ENCODE measurements at regions not wholly inside any gene's neighbourhood (a gene's known extent, or its start where the extent isn't known, plus 50 kb on each side); places are given as distances from the start of the nearest gene placed in this dataset.

GRCh38 chr2:59905731-59906130 lies 647.7 kb downstream of the BCL11A start:
- DNase-seq: no peak

GRCh38 chr2:59903994-59904544 lies 649.4 kb downstream of the BCL11A start:
- no peak for DNase-seq

- no peak for DNase-seq
Observed at GRCh38 chr2:59900728-59901452, 652.6 kb downstream of the BCL11A start.

- no peak for DNase-seq
Observed at GRCh38 chr2:59899692-59900091, 653.8 kb downstream of the BCL11A start.

- no peak for DNase-seq
Observed at GRCh38 chr2:59896499-59897245, 656.8 kb downstream of the BCL11A start.

GRCh38 chr2:59893612-59894011 lies 659.8 kb downstream of the BCL11A start:
- DNase-seq: no peak

- DNase-seq: no peak
Observed at GRCh38 chr2:59892398-59892797, 661.1 kb downstream of the BCL11A start.

- DNase-seq: no peak
Observed at GRCh38 chr2:59889305-59889704, 664.1 kb downstream of the BCL11A start.

GRCh38 chr2:59888706-59889105 lies 664.7 kb downstream of the BCL11A start:
- no peak for DNase-seq

- no peak for DNase-seq
Observed at GRCh38 chr2:59888015-59888414, 665.4 kb downstream of the BCL11A start.

GRCh38 chr2:59887366-59887765 lies 666.1 kb downstream of the BCL11A start:
- DNase-seq: no peak

GRCh38 chr2:59886759-59887158 lies 666.7 kb downstream of the BCL11A start:
- no peak for DNase-seq

GRCh38 chr2:59885541-59885940 lies 667.9 kb downstream of the BCL11A start:
- peak; percentile 15 for DNase-seq

GRCh38 chr2:59884166-59884565 lies 669.3 kb downstream of the BCL11A start:
- no peak for DNase-seq

- no peak for DNase-seq
Observed at GRCh38 chr2:59882822-59883221, 670.6 kb downstream of the BCL11A start.

- no peak for DNase-seq
Observed at GRCh38 chr2:59882279-59882678, 671.2 kb downstream of the BCL11A start.

GRCh38 chr2:59881218-59881617 lies 672.2 kb downstream of the BCL11A start:
- DNase-seq: no peak

- DNase-seq: no peak
Observed at GRCh38 chr2:59879700-59880131, 673.7 kb downstream of the BCL11A start.

- DNase-seq: no peak
Observed at GRCh38 chr2:59875836-59876235, 677.6 kb downstream of the BCL11A start.

- no peak for DNase-seq
Observed at GRCh38 chr2:59874971-59875755, 678.3 kb downstream of the BCL11A start.

GRCh38 chr2:59874361-59874760 lies 679.1 kb downstream of the BCL11A start:
- no peak for DNase-seq

GRCh38 chr2:59871830-59872229 lies 681.6 kb downstream of the BCL11A start:
- DNase-seq: no peak

- no peak for DNase-seq
Observed at GRCh38 chr2:59868981-59869380, 684.5 kb downstream of the BCL11A start.

Data from hindlimb muscle (tissue), 1 donor.